Anterior cingulate cortex (tissue), 58 donors: ENCODE measurements at regions not wholly inside any gene's neighbourhood (a gene's known extent, or its start where the extent isn't known, plus 50 kb on each side); places are given as distances from the start of the nearest gene placed in this dataset.

Source experiments
- DNase-seq, 58 donors: peaks; one replicate each; lab custom pipeline; 2025; lab: John Stamatoyannopoulos, UW

- no peak for DNase-seq
Observed at GRCh38 chr11:71201936-71202597, 50.3 kb downstream of the SHANK2 start.

GRCh38 chr11:71201231-71201630, 51.1 kb downstream of the SHANK2 start:
- DNase-seq, result no peak

- DNase-seq, result no peak
Observed at GRCh38 chr11:71200761-71201160, 51.6 kb downstream of the SHANK2 start.

- no peak for DNase-seq
Observed at GRCh38 chr11:71200172-71200716, 52.1 kb downstream of the SHANK2 start.

GRCh38 chr11:71199226-71199820, 53.1 kb downstream of the SHANK2 start:
- no peak for DNase-seq

- DNase-seq, result no peak
Observed at GRCh38 chr11:71198823-71199165, 53.6 kb downstream of the SHANK2 start.

- DNase-seq, result no peak
Observed at GRCh38 chr11:71198141-71198822, 54.1 kb downstream of the SHANK2 start.

- no peak for DNase-seq
Observed at GRCh38 chr11:71197096-71197495, 55.3 kb downstream of the SHANK2 start.

GRCh38 chr11:71194710-71195109, 57.7 kb downstream of the SHANK2 start:
- DNase-seq, result no peak

GRCh38 chr11:71193431-71193830, 58.9 kb downstream of the SHANK2 start:
- no peak for DNase-seq

GRCh38 chr11:71192629-71193028, 59.7 kb downstream of the SHANK2 start:
- no peak for DNase-seq

- DNase-seq, result no peak
Observed at GRCh38 chr11:71191201-71191600, 61.2 kb downstream of the SHANK2 start.

- DNase-seq, result no peak
Observed at GRCh38 chr11:71190551-71190950, 61.8 kb downstream of the SHANK2 start.

- DNase-seq, result no peak
Observed at GRCh38 chr11:71189768-71190315, 62.5 kb downstream of the SHANK2 start.

GRCh38 chr11:71188886-71189767, 63.2 kb downstream of the SHANK2 start:
- no peak for DNase-seq

- DNase-seq, result no peak
Observed at GRCh38 chr11:71188073-71188472, 64.3 kb downstream of the SHANK2 start.

- no peak for DNase-seq
Observed at GRCh38 chr11:71186806-71187205, 65.6 kb downstream of the SHANK2 start.

GRCh38 chr11:71185411-71185810, 67.0 kb downstream of the SHANK2 start:
- no peak for DNase-seq

- no peak for DNase-seq
Observed at GRCh38 chr11:71184421-71185210, 67.8 kb downstream of the SHANK2 start.

- no peak for DNase-seq
Observed at GRCh38 chr11:71183878-71184277, 68.5 kb downstream of the SHANK2 start.
